Gastroesophageal sphincter (tissue), 4 donors: ENCODE measurements at regions not wholly inside any gene's neighbourhood (a gene's known extent, or its start where the extent isn't known, plus 50 kb on each side); places are given as distances from the start of the nearest gene placed in this dataset.

Experiments
- ATAC-seq: fragments of 150-250 bp; one replicate; pipeline ENCODE4 v1.9.1; 2016; ENCODE audit warnings: mild to moderate bottlenecking, moderate library complexity
- H3K27ac ChIP-seq, 4 donors: fragments of 200-600 bp; sonication (generic) in 3 of 4; 1 replicate in 3 of 4; 2 replicates in 1 of 4; pipeline ENCODE4 v1.5.1; 2016 to 2019
- H3K27me3 ChIP-seq: fragments of 200-600 bp; sonication (generic); one replicate; pipeline ENCODE4 v1.5.1; 2019
- H3K36me3 ChIP-seq, 2 donors: fragments of 200-600 bp; sonication (generic); one replicate each; pipeline ENCODE4 v1.5.1; 2019; ENCODE audit warnings: control low read depth in 1 of 2
- H3K4me1 ChIP-seq, 3 donors: fragments of 200-600 bp; sonication (generic); 1 replicate in 2 of 3; 2 replicates in 1 of 3; pipeline ENCODE4 v1.5.1; 2016 to 2019; ENCODE audit warnings: control low read depth in 2 of 3
- H3K4me3 ChIP-seq, 2 donors: fragments of 200-600 bp; sonication (generic); one replicate each; pipeline ENCODE4 v1.5.1; 2019; ENCODE audit warnings: mild to moderate bottlenecking in 1 of 2, moderate library complexity in 1 of 2
- H3K9me3 ChIP-seq, 3 donors: fragments of 200-600 bp; sonication (generic); one replicate each; pipeline ENCODE4 v1.5.1; 2017 to 2019; ENCODE audit warnings: control low read depth in 2 of 3
- CTCF ChIP-seq, 4 experiments: fragments of 200-600 bp in 2 of 4; fragments of 450-650 bp in 2 of 4; sonication (generic) in 1 of 4; IDR thresholded peaks; one replicate each; pipeline ENCODE4 v1.5.1; 2017 to 2019; ENCODE audit warnings: antibody characterized with exemption in 4 of 4, mild to moderate bottlenecking in 2 of 4, moderate library complexity in 2 of 4
- EP300 ChIP-seq: sonication (generic); formaldehyde crosslinking; IDR thresholded peaks from one replicate; pipeline ENCODE4 v1.6.1; 2017; ENCODE audit warnings: antibody characterized with exemption, mild to moderate bottlenecking
- POLR2A ChIP-seq, 2 donors: fragments of 450-650 bp; IDR thresholded peaks; one replicate each; pipeline ENCODE4 v1.6.1; 2017; ENCODE audit warnings: antibody characterized with exemption in 2 of 2, mild to moderate bottlenecking in 2 of 2, moderate library complexity in 1 of 2
- POLR2AphosphoS5 ChIP-seq: sonication (generic); formaldehyde crosslinking; IDR thresholded peaks from one replicate; pipeline ENCODE4 v1.6.1; 2017; ENCODE audit warnings: antibody characterized with exemption
- WGBS, 2 donors: methylation state at CpG; one replicate each; pipeline ENCODE4 v1.1.5; 2018; ENCODE audit warnings: low coverage in 1 of 2; 5-methylcytosine and 5-hydroxymethylcytosine counted together

GRCh38 chr2:59540864-59541263 is 1012.6 kb downstream of the BCL11A start:
- no peak for ATAC-seq

GRCh38 chr2:59538398-59538911 is 1015.0 kb downstream of the BCL11A start:
- H3K36me3 ChIP-seq: no peaks in the 10 kb centered on the region
- no peaks in the 10 kb centered on the region for H3K4me1 ChIP-seq
- no peak for ATAC-seq
- no peaks in the 10 kb centered on the region for H3K27me3 ChIP-seq
- no peak overlapping the region for H3K27ac ChIP-seq
- TF ChIP-seq POLR2A (IDR thresholded peaks at IDR 0.05) (no peak), CTCF (IDR thresholded peaks at IDR 0.05) (no peak), EP300 (no peak), POLR2AphosphoS5 (no peak)
- 8 to 38% methylated on average over 2 of the region's 2 CpGs for WGBS, 2 donors
- H3K4me3 ChIP-seq: no peak overlapping the region
- H3K9me3 ChIP-seq: no peaks in the 10 kb centered on the region

More at GRCh38 chr2:59540864-59541263, 1012.6 kb downstream of the BCL11A start:
- no peaks in the 10 kb centered on the region for H3K27me3 ChIP-seq
- H3K4me1 ChIP-seq: no peaks in the 10 kb centered on the region
- no peak for TF ChIP-seq CTCF (IDR thresholded peaks at IDR 0.05)
- TF ChIP-seq POLR2A (IDR thresholded peaks at IDR 0.05): no peak
- no peak for TF ChIP-seq POLR2AphosphoS5
- no peak for TF ChIP-seq EP300
- H3K4me3 ChIP-seq: no peak overlapping the region
- H3K9me3 ChIP-seq: no peaks in the 10 kb centered on the region
- 85 to 91% methylated on average over 4 of the region's 4 CpGs for WGBS, 2 donors
- no peak overlapping the region for H3K27ac ChIP-seq
- H3K36me3 ChIP-seq: no peaks in the 10 kb centered on the region

GRCh38 chr2:59532808-59533207 is 1020.6 kb downstream of the BCL11A start:
- Histone ChIP-seq H3K27ac (no peak overlapping the region), H3K27me3 (no peaks in the 10 kb centered on the region), H3K4me1 (peaks cover 0 to 3% (median 0%) of the 10 kb centered on the region in 3 donors), H3K9me3 (no peaks in the 10 kb centered on the region), H3K4me3 (no peak overlapping the region), H3K36me3 (no peaks in the 10 kb centered on the region)
- no peak for ATAC-seq
- WGBS, 2 donors: 92 to 100% methylated on average over 3 of the region's 3 CpGs
- TF ChIP-seq CTCF (IDR thresholded peaks at IDR 0.05) (no peak), EP300 (no peak), POLR2AphosphoS5 (no peak), POLR2A (IDR thresholded peaks at IDR 0.05) (no peak)

- no peaks in the 10 kb centered on the region for H3K36me3 ChIP-seq
- ATAC-seq: no peak
- H3K9me3 ChIP-seq: no peaks in the 10 kb centered on the region
- no peak overlapping the region for H3K27ac ChIP-seq
- WGBS, 2 donors: 36 to 54% methylated on average over 1 of the region's 1 CpG
- H3K4me3 ChIP-seq: no peak overlapping the region
- TF ChIP-seq CTCF (IDR thresholded peaks at IDR 0.05): no peak
- no peak for TF ChIP-seq EP300
- no peak for TF ChIP-seq POLR2A (IDR thresholded peaks at IDR 0.05)
- no peak for TF ChIP-seq POLR2AphosphoS5
- H3K4me1 ChIP-seq: peaks cover 0 to 3% (median 0%) of the 10 kb centered on the region in 3 donors
- H3K27me3 ChIP-seq: no peaks in the 10 kb centered on the region
Observed at GRCh38 chr2:59530258-59530657, 1023.2 kb downstream of the BCL11A start.

- Histone ChIP-seq H3K9me3 (no peaks in the 10 kb centered on the region), H3K4me1 (peaks cover 0 to 3% (median 0%) of the 10 kb centered on the region in 3 donors), H3K36me3 (no peaks in the 10 kb centered on the region), H3K27me3 (no peaks in the 10 kb centered on the region), H3K27ac (no peak overlapping the region), H3K4me3 (no peak overlapping the region)
- no peak for ATAC-seq
- TF ChIP-seq EP300 (no peak), POLR2A (IDR thresholded peaks at IDR 0.05) (no peak), CTCF (IDR thresholded peaks at IDR 0.05) (no peak), POLR2AphosphoS5 (no peak)
- 21 to 40% methylated on average over 5 to 7 of the region's 7 CpGs for WGBS, 2 donors
Observed at GRCh38 chr2:59529726-59530125, 1023.7 kb downstream of the BCL11A start.
